NCI-H1092 (cell line): ENCODE measurements at regions not wholly inside any gene's neighbourhood (a gene's known extent, or its start where the extent isn't known, plus 50 kb on each side); places are given as distances from the start of the nearest gene placed in this dataset.

Experiments
- DNase-seq: peaks from one replicate; lab custom pipeline; 2025; lab: John Stamatoyannopoulos, UW

- DNase-seq, result no peak
Measured at GRCh38 chr5:35363387-35363965, 133.2 kb upstream of the PRLR start.

- no peak for DNase-seq
Measured at GRCh38 chr5:35362772-35363171, 132.5 kb upstream of the PRLR start.

GRCh38 chr5:35360671-35361070, 130.4 kb upstream of the PRLR start:
- DNase-seq, result no peak

- DNase-seq, result no peak
Measured at GRCh38 chr5:35359859-35360258, 129.6 kb upstream of the PRLR start.

GRCh38 chr5:35357973-35358372, 127.7 kb upstream of the PRLR start:
- DNase-seq, result no peak

DNA sequence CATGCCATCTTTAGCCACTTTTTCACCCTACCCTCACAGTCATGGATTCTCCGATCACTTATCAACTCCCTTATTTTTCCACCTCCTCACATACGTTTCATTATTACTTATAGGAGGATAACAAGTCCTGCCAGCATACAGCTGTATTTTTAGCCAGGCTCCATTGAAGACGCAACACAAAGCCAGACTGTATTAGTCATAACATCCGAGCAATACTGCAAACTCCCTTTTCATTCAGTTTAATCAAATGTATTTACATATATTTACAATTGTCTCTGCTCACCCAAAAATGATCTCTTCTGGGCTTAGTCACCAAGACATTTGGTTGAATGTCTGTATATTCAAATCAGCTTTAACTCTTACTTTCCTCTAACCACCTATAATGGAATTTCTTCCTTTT, 126.4 kb upstream of the PRLR start:
- no peak for DNase-seq

GRCh38 chr5:35354751-35355150, 124.5 kb upstream of the PRLR start:
- no peak for DNase-seq

DNA sequence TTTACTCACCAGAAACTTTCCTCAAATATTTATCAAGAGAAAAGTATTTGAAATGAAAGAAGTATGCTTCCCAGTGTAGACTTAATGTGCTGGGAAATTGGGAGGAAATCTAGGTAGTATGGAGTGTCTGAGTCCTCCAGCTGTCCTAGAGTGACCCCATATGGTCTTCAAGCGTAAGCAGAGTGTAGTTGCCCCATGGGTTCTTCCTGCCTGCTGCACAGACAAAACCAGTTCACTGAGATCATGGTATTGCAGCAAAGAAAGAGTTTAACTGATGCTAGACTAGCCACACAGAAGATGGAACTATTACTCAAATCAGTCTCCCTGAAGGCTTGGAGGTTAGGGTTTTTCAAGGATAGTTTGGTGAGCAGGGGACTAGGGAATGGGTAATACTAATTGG, 114.9 kb upstream of the PRLR start:
- DNase-seq, result no peak

DNA sequence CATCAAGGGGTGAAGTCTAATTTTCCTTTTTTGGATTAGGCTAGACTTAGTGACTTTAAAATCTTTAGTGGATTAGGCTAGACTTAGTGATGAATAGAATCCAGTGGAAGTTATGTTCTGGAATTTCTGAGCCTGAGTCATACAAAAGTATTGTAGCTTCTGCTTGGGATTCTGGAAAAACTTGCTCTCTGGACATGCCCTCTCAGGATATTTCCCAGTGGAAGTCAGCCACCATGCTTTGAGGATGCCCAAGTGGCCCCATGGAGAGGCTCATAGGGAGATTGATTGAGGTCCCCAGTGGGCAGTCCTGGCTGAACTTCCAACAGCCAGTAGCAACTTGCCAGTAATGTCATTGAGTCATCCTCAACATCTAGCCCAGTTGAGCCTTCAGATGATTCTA, 112.4 kb upstream of the PRLR start:
- no peak for DNase-seq

DNA sequence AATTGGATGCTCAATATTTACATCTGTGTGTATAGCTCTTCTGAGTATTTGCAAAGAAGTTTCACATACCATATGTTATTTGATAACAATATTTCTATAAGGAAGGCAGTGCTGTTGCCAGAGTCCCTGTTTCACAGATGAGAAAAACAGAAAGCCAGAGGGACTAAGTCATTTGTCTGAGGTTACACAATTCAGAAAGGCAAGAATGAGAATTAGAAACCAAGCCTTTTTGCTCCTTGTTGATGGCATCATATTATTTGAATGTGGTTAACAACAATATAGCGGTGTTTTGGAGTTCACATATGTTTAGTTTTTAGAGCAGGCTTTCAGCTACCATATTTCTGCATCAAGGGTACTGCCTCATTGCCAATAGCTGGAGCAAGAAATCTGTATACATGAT, 110.9 kb upstream of the PRLR start:
- DNase-seq, result no peak

DNA sequence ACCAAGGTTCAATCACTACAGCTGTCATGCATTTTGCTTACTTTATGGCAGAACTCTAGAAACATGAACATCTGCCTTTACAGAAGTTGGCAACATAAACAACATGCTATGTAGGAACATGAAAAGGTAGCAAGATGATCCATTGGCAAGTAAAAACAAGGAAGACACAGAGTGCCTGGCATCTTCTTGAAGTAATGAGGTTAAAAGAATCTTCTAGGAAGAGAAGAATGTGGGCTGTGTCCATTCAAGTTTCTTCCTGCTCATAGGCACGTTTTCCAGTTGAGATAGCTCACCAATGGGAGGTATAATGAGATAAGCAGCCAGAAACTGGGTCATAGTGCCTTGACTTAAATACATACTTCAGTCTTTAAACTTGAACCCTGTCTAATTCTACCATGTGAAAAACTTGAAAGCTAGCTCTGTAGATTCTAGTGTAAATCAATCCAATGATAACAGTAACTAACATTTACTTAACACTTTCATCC, 109.4 kb upstream of the PRLR start:
- DNase-seq, result no peak

DNA sequence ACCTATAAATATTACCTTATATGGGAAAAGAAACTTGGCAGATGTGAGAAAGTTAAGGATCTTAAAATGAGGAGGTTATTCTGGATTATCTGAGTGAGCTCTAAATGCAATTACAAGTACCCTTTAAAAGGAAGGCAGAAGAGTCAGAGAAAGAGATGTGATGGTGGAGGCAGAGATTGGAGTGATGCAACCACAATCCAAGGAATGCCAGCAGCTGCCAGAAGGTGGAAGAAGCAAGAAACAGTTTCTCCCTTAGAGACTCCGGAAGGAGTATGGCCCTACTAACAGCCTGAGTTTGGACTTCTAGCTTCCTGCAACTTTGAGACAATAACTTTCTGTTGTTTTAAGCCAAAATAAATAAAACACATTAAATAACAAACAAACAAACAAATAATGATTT, 108.7 kb upstream of the PRLR start:
- DNase-seq, result no peak

DNA sequence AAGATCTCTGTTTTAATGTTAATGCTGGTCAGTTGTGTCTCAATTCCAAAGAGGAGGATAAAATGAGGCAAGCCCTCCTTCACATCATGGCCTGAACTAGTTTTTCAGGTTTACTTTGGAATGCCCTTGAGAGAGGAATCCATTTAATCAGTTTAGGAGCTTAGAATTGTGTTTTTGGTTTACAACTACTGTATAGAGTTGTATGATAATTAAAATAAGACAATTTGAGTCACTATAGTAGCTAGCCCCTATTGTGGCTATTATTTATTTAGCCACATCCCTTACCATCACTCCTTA, 107.8 kb upstream of the PRLR start:
- no peak for DNase-seq

GRCh38 chr5:35337340-35338156, 107.3 kb upstream of the PRLR start:
- no peak for DNase-seq

DNA sequence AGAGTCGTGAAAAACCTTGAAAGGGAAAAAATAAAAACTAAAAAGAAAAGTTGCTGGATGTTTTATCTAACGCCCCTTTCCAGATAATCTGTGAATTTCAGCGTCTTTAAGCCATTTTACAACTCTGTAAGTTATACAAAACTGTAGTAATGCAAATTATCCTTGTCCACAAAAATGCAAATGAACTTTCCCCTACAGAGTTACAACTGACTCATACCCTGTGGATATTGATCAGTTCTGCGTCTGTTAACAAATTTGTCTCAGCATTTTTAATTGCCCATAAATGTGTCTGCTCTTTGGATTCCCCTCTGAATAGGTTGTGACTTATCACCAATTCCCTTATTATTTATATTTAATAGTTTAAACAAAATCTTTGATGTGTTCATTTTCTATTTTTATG, 105.9 kb upstream of the PRLR start:
- no peak for DNase-seq

- DNase-seq, result no peak
Measured at GRCh38 chr5:35335752-35336151, 105.5 kb upstream of the PRLR start.

DNA sequence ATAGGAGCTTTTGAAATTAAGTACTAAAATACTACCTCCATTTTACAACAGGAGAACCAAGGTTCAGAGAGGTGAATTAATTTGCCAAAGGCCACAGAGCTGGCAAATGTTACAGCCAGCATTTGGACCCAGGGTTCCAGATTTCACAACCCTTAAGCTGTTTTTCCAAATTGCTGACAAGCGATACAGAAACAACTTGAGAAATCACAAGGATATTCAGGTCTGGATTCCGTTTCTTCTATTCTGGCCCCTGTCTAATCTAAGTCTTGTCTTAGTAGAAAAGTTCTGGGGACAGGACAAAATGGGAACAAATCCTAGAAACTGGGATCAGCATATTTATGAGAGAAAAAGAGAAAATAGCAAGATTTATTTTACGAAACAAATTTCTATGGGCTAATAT, 103.1 kb upstream of the PRLR start:
- DNase-seq, result no peak

GRCh38 chr5:35331956-35332950, 102.0 kb upstream of the PRLR start:
- no peak for DNase-seq

- no peak for DNase-seq
Measured at GRCh38 chr5:35325836-35326235, 95.5 kb upstream of the PRLR start.

DNA sequence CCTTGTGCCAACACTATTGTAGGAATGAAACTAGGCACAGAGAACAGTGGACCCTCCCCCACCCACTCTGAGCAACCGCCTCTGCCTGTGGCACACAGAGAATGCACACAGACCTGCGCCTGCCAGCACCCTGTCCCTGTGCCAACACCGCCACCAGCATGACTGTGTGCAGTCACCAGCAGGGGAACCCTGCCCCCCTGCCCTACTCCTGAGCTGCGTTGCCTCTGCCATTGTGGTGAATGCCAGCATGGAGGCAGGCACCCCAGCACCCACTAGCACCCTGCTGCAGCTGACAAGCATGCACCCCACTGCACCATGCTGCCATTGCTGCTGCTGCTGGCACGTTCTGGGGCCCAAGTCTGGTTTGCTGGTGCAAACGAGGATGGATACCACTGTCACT, 94.4 kb upstream of the PRLR start:
- no peak for DNase-seq

DNA sequence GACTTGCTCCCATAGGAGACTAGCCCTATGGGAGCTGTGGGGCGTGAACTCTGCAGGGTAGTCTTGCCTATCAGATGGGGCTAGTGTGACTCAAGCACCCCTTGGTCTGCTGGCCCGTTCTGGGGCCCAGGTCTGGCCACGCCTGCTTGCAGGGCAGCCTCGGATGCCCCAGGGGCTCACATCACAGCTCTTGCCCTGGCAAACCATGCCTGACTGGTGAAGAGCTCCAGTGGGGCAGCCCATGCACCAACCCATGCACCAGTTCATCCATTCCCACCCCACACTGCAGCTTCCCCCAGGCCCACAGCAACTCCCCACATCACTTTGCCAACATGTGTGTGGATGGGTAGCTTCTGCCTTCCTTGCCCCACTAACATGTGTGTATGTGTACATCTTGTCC, 93.9 kb upstream of the PRLR start:
- DNase-seq, result no peak

DNA sequence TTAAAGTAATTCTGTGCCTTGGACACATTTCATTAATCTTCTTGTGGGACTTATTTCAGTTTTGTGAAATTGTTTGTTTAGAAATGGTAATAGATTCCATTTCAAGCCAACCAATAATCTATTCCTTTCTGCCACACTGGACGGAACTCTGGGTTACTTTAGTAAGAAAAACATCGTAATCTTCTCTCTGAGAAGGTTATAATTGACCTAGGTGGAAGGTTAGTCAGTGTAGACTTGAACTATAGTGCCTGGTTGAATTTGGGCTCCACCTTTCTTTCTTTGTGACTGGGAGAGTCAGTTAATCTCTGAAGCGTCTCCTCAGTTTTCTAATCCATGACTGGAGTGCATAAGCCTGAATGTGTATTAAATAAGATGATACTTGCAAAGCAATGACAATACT, 89.7 kb upstream of the PRLR start:
- DNase-seq, result no peak
